Parathyroid adenoma (tissue), 2 donors: ENCODE measurements at regions not wholly inside any gene's neighbourhood (a gene's known extent, or its start where the extent isn't known, plus 50 kb on each side); places are given as distances from the start of the nearest gene placed in this dataset.

Experiments used
- H2AFZ ChIP-seq: fragments of 300-600 bp; sonication (generic); one replicate; pipeline ENCODE4 v1.7.0; 2017; ENCODE audit warnings: antibody characterized with exemption, mild to moderate bottlenecking
- H3K27ac ChIP-seq: fragments of 300-600 bp; sonication (generic); one replicate; pipeline ENCODE4 v1.7.0; 2017
- H3K27me3 ChIP-seq: fragments of 300-600 bp; sonication (generic); one replicate; pipeline ENCODE4 v1.7.0; 2017; ENCODE audit warnings: low read length; ENCODE audit not compliant: control insufficient read depth, insufficient read depth
- H3K36me3 ChIP-seq: fragments of 300-600 bp; sonication (generic); one replicate; pipeline ENCODE4 v1.7.0; 2017; ENCODE audit warnings: low read length; ENCODE audit not compliant: control insufficient read depth, insufficient read depth
- H3K4me1 ChIP-seq: fragments of 300-600 bp; sonication (generic); one replicate; pipeline ENCODE4 v1.7.0; 2017; ENCODE audit warnings: control low read depth
- H3K4me2 ChIP-seq: fragments of 300-600 bp; sonication (generic); one replicate; pipeline ENCODE4 v1.7.0; 2017; ENCODE audit warnings: low read length
- H3K4me3 ChIP-seq: fragments of 300-600 bp; sonication (generic); one replicate; pipeline ENCODE4 v1.7.0; 2017; ENCODE audit warnings: low read depth, low read length
- H3K79me2 ChIP-seq: fragments of 300-600 bp; sonication (generic); one replicate; pipeline ENCODE4 v1.7.0; 2017; ENCODE audit warnings: control low read depth
- H3K9ac ChIP-seq: fragments of 300-600 bp; sonication (generic); one replicate; pipeline ENCODE4 v1.7.0; 2017; ENCODE audit warnings: mild to moderate bottlenecking
- H3K9me3 ChIP-seq: fragments of 300-600 bp; sonication (generic); one replicate; pipeline ENCODE4 v1.7.0; 2017; ENCODE audit warnings: low read length; ENCODE audit not compliant: control insufficient read depth
- CTCF ChIP-seq: fragments of 300-600 bp; sonication (generic); IDR thresholded peaks from one replicate; pipeline ENCODE4 v1.7.0; 2017; ENCODE audit warnings: antibody characterized with exemption, mild to moderate bottlenecking
- donor health status: primary hyperparathyroidism.

GRCh38 chr6:77172578-77172977 lies 290.7 kb downstream of the HTR1B start:
- Histone ChIP-seq H3K79me2 (no peaks in the 10 kb centered on the region), H3K27me3 (no peaks in the 10 kb centered on the region), H3K9me3 (no peaks in the 10 kb centered on the region), H3K9ac (no peak overlapping the region), H3K4me1 (no peaks in the 10 kb centered on the region), H3K4me3 (no peak overlapping the region), H3K36me3 (no peaks in the 10 kb centered on the region), H3K4me2 (no peak overlapping the region), H3K27ac (no peak overlapping the region), H2AFZ (no peak overlapping the region)
- TF ChIP-seq CTCF = no peak

- Histone ChIP-seq H3K9me3 (no peaks in the 10 kb centered on the region), H3K9ac (no peak overlapping the region), H3K4me1 (no peaks in the 10 kb centered on the region), H3K27me3 (no peaks in the 10 kb centered on the region), H3K36me3 (no peaks in the 10 kb centered on the region), H2AFZ (no peak overlapping the region), H3K79me2 (no peaks in the 10 kb centered on the region), H3K4me3 (no peak overlapping the region), H3K27ac (no peak overlapping the region), H3K4me2 (no peak overlapping the region)
- no peak for TF ChIP-seq CTCF
These were observed 303.6 kb downstream of the HTR1B start for GRCh38 chr6:77159730-77160129.

- Histone ChIP-seq H3K9ac (no peak overlapping the region), H3K36me3 (no peaks in the 10 kb centered on the region), H3K9me3 (no peaks in the 10 kb centered on the region), H3K4me2 (no peak overlapping the region), H3K4me1 (no peaks in the 10 kb centered on the region), H3K79me2 (no peaks in the 10 kb centered on the region), H3K4me3 (no peak overlapping the region), H3K27me3 (no peaks in the 10 kb centered on the region), H3K27ac (no peak overlapping the region), H2AFZ (no peak overlapping the region)
- no peak for TF ChIP-seq CTCF
These were observed 312.1 kb downstream of the HTR1B start for GRCh38 chr6:77151241-77151640.

- H3K9me3 ChIP-seq = no peaks in the 10 kb centered on the region
- H3K36me3 ChIP-seq = no peaks in the 10 kb centered on the region
- H3K27me3 ChIP-seq = no peaks in the 10 kb centered on the region
- no peak overlapping the region for H3K27ac ChIP-seq
- H3K4me1 ChIP-seq = no peaks in the 10 kb centered on the region
- no peaks in the 10 kb centered on the region for H3K79me2 ChIP-seq
- H3K4me2 ChIP-seq = no peak overlapping the region
- no peak overlapping the region for H2AFZ ChIP-seq
- H3K9ac ChIP-seq = no peak overlapping the region
- H3K4me3 ChIP-seq = no peak overlapping the region
- TF ChIP-seq CTCF = no peak
These were observed 312.6 kb downstream of the HTR1B start for GRCh38 chr6:77150736-77151135.

DNA sequence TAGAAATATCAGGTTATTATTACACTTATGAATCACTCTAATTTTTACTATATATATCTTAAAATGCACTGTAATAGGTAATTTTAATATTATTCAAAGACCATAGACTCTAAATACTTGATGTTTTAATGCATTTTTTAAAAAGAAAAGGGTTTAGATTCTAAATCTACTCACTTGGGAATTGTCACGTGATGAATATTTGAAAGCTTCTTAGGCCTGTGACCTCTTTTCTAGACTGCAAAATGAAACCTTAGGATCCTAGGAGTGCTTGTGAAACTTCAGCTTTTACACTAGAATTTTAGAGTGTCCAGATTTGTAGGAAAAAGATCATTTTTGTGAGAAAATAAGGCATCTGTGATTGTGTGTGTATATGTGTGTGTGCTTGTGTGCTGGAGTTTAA lies 318.0 kb downstream of the HTR1B start:
- no peaks in the 10 kb centered on the region for H3K27me3 ChIP-seq
- H3K4me3 ChIP-seq = no peak overlapping the region
- H3K79me2 ChIP-seq = no peaks in the 10 kb centered on the region
- no peak overlapping the region for H2AFZ ChIP-seq
- H3K4me2 ChIP-seq = no peak overlapping the region
- TF ChIP-seq CTCF = no peak
- no peaks in the 10 kb centered on the region for H3K4me1 ChIP-seq
- no peak overlapping the region for H3K27ac ChIP-seq
- H3K9me3 ChIP-seq = no peaks in the 10 kb centered on the region
- H3K36me3 ChIP-seq = no peaks in the 10 kb centered on the region
- no peak overlapping the region for H3K9ac ChIP-seq
